Activated naive CD8-positive, alpha-beta T cell treated with anti-CD3 and anti-CD28 coated beads, Interleukin-2, amount 50 U/mL, for 24 hours (primary cell): ENCODE measurements at regions not wholly inside any gene's neighbourhood (a gene's known extent, or its start where the extent isn't known, plus 50 kb on each side); places are given as distances from the start of the nearest gene placed in this dataset.

Source experiments
- ATAC-seq: fragments of 150-1000 bp; cut with Tn5 transposase; one replicate; pipeline ENCODE4 v1.10.0; 2021
- DNase-seq: peaks from one replicate; pipeline ENCODE4 v3.0.0; 2021
- H3K27ac Mint-ChIP-seq: one replicate; pipeline ENCODE4 v1.8.0; 2021; ENCODE audit warnings: mild to moderate bottlenecking, mixed read lengths
- H3K27me3 Mint-ChIP-seq: one replicate; pipeline ENCODE4 v1.8.0; 2021; ENCODE audit warnings: mixed read lengths
- H3K36me3 Mint-ChIP-seq: one replicate; pipeline ENCODE4 v1.8.0; 2021; ENCODE audit warnings: low read depth, mixed read lengths
- H3K4me1 Mint-ChIP-seq: one replicate; pipeline ENCODE4 v1.8.0; 2021; ENCODE audit warnings: mixed read lengths
- H3K4me3 Mint-ChIP-seq: one replicate; pipeline ENCODE4 v1.8.0; 2021; ENCODE audit warnings: mild to moderate bottlenecking, moderate library complexity, mixed read lengths
- H3K9me3 Mint-ChIP-seq: one replicate; pipeline ENCODE4 v1.8.0; 2021; ENCODE audit warnings: mixed read lengths

DNA sequence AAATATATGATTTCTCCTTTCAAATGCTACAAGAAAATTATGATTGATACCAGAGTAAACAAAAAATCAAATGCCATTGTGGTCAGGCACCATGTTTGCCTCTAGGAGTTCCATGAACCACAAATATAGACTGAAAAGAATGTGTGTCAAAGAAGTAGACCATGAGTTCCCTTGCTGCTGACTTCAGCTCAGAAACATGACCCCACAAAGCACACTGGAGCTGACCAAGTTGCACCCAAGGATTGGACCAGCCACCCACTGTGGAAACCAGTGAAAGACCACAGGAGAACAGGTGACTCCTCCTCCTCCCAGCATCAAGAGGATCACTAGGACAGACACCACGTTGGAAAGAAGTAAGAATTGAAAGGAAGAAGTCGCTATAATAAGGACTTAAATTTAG lies 90.8 kb upstream of the TENT5A start:
- Mint-ChIP-seq H3K4me1 (no peaks in the 10 kb centered on the region), H3K27me3 (no peaks in the 10 kb centered on the region), H3K27ac (no peak overlapping the region), H3K4me3 (no peak overlapping the region), H3K9me3 (peaks cover 4% of the 10 kb centered on the region), H3K36me3 (no peaks in the 10 kb centered on the region)
- no peak for DNase-seq
- ATAC-seq, result no peak

DNA sequence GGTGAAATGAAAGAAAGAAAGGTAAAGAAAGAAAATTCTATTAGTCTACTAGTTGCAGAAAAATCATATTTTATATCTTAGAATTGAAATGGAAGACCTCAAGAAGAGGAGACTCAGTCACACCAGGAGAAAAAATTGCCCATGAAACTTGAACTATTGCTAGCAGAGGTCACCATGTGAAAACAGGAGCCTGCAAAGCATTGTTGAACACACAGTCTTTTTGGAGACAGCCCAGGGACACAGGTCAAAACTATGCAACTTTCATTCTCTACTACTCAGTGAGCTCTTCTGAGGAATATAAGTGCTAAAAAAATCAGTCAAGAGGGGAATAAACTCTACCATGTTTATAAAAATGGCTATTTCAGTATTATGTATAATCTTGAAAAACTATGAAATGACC lies 89.8 kb upstream of the TENT5A start:
- Mint-ChIP-seq H3K9me3 (peaks cover 7% of the 10 kb centered on the region), H3K4me3 (no peak overlapping the region), H3K27ac (no peak overlapping the region), H3K4me1 (no peaks in the 10 kb centered on the region), H3K36me3 (no peaks in the 10 kb centered on the region), H3K27me3 (peaks cover under 1% of the 10 kb centered on the region)
- ATAC-seq (no peak), DNase-seq (no peak)

DNA sequence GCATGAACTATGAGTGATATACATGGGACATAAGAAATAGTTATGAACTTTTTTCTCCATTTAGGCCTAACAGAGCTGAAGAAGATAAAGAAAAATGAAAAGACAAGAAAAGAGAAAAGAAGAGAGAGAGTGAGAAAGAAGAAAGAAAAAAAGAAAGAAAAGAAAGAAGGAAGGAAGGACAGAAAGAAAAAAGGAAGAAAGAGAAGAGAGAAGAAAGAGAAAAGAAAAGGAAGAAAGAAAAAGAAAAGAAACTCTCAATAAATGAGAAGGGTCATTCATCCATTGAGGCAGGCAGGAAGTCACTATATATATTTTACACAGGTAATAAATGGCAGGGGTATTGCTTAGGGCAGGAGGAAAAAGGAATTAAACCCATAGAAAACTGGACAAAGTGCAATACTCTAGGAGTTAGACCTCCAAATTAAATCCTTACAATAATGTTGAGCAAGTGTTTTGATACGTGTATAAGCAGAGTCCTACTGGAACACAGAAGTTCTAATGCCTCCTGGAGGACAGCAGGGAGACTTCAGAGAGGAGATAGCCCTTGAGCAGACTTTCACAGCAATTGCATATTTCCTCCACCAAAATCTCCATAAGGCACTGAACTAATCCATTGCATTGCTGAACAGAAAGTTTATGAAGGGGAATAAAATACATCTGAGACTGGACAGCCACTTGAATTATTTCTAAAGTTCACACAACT lies 86.4 kb upstream of the TENT5A start:
- ATAC-seq (no peak), DNase-seq (no peak)
- no peaks in the 10 kb centered on the region for H3K4me1 Mint-ChIP-seq
- no peak overlapping the region for H3K4me3 Mint-ChIP-seq
- no peak overlapping the region for H3K27ac Mint-ChIP-seq
- H3K9me3 Mint-ChIP-seq, result peaks cover 14% of the 10 kb centered on the region
- H3K27me3 Mint-ChIP-seq, result peaks cover 2% of the 10 kb centered on the region
- no peaks in the 10 kb centered on the region for H3K36me3 Mint-ChIP-seq

DNA sequence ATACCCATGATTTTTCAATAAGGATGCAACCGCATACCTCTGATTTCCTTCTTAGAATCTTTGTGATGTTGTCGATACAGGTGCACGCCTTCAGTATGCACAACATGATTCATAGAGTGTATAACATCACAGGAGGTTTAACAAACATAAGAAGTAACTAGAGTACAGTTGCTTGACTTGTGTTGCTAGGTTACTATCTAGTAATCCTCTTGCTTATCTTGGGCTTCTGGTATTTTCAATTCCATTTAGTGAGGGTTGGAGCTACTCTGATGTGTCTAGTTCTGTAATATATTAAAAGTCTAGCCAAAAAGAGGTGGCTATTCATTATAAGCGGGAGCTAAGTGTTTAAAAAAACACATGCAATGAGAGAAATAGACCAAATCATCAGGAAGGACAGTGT lies 85.5 kb upstream of the TENT5A start:
- Mint-ChIP-seq H3K27ac (no peak overlapping the region), H3K9me3 (peaks cover 14% of the 10 kb centered on the region), H3K27me3 (peaks cover 2% of the 10 kb centered on the region), H3K4me3 (no peak overlapping the region), H3K36me3 (no peaks in the 10 kb centered on the region), H3K4me1 (no peaks in the 10 kb centered on the region)
- no peak for DNase-seq
- no peak for ATAC-seq

DNA sequence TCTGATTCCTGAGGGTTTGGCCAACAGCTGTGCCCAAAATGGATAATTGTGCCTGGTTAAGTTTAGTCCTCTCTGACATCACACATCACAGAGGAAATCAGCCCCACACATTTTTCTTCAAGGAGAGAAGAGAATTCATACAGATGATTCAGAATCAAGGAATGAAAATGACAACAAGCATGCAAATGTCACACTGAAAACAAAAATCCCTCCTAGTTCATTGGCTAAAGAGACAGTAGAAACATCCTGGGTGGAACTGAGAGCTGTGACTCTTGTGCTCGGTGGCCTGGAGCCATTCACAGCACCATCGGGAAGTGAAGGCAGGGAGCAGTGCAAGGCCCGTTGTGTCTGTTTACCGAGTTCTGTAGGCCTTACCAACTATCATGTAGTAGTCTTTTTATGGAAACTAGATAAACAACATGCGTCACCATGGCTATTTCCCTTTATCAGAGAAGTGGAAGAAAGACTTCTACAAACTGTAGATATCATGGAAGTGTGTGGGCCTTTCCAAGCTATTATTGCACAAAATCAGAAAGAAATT lies 81.7 kb upstream of the TENT5A start:
- Mint-ChIP-seq H3K4me1 (no peaks in the 10 kb centered on the region), H3K36me3 (no peaks in the 10 kb centered on the region), H3K27me3 (peaks cover 2% of the 10 kb centered on the region), H3K9me3 (peaks cover 14% of the 10 kb centered on the region), H3K4me3 (no peak overlapping the region), H3K27ac (no peak overlapping the region)
- no peak for DNase-seq
- no peak for ATAC-seq

DNA sequence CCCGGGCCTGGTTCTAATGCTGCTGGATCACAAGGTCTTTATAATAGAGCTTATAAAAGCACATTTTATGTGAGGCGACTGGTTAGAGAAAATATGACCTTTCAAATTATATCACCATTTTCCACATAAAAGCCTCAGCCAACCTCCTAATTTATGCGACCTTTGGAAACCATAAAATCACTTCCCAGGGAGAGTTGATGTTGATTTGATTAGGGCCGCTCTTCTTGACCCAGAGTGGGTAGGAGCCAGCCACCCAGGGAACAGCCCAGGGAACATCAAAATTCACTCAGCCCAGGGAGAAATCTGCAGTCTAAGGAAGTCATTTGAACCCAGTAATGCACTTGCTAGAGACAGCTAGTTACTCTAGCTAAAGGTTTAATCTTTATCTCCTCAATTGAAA lies 79.8 kb upstream of the TENT5A start:
- Mint-ChIP-seq H3K27me3 (peaks cover 2% of the 10 kb centered on the region), H3K4me1 (no peaks in the 10 kb centered on the region), H3K36me3 (no peaks in the 10 kb centered on the region), H3K27ac (no peak overlapping the region), H3K9me3 (peaks cover 12% of the 10 kb centered on the region), H3K4me3 (no peak overlapping the region)
- ATAC-seq, result no peak
- DNase-seq, result no peak

DNA sequence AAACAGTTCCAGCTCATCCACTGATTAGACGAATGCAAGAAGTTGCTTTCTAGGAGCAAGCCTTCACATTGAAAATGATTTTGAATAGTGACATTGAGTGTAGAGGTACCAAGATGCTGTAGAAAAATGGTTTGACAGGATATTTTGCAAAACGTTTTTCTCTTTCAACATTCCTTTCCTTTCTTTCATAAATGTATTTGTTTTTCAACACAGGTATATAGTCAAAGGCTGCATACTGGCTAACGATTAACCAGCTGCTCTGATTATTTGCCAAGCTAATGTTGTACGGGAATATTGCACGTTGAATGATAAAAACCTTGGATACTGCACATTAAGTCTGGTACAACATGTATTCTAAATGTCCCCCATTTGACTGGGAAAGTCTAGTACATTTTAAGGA lies 78.8 kb upstream of the TENT5A start:
- Mint-ChIP-seq H3K27me3 (no peaks in the 10 kb centered on the region), H3K4me3 (no peak overlapping the region), H3K9me3 (peaks cover 16% of the 10 kb centered on the region), H3K36me3 (no peaks in the 10 kb centered on the region), H3K4me1 (no peaks in the 10 kb centered on the region), H3K27ac (no peak overlapping the region)
- ATAC-seq (no peak), DNase-seq (no peak)

DNA sequence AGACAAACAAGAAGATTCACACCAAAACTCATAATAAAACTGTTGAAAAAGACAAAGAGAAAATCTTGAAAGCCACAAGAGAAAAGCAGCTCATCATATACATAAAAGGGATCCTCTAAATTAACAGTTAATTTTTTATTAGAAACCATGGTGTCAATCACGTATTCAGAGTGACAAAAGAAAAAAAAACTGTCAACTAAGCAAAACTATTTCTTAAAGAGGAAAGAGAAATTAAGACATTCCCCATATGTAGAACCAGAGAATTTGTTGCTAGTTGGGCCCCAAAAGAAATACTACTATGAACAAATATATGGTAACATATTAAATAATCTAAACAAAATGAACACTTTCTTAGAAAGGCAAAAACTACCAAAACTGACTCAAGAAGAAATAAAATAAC lies 74.3 kb upstream of the TENT5A start:
- DNase-seq (no peak), ATAC-seq (no peak)
- Mint-ChIP-seq H3K9me3 (peaks cover 8% of the 10 kb centered on the region), H3K4me3 (no peak overlapping the region), H3K4me1 (no peaks in the 10 kb centered on the region), H3K27ac (no peak overlapping the region), H3K27me3 (no peaks in the 10 kb centered on the region), H3K36me3 (no peaks in the 10 kb centered on the region)

DNA sequence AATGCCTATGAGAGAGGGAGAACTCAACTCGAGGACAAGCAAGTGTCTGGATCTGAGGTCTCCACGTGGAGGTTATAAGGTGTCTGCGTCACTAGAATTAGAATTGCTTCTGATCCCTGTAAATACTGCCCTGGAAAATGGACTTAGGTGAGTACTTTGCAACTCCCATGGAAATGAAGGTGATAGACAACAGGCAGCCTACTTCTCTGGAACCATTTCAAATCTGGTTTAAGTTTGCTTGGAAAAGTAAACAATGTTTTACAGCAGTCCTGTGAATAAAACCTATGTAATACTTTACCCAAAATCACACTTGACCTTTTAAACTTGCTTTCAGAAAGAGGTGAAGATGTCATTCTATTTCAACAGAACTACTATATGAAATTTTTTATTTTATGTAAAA lies 70.1 kb upstream of the TENT5A start:
- DNase-seq (no peak), ATAC-seq (no peak)
- Mint-ChIP-seq H3K27me3 (no peaks in the 10 kb centered on the region), H3K36me3 (no peaks in the 10 kb centered on the region), H3K9me3 (peaks cover 8% of the 10 kb centered on the region), H3K27ac (no peak overlapping the region), H3K4me1 (peaks cover 11% of the 10 kb centered on the region), H3K4me3 (no peak overlapping the region)

DNA sequence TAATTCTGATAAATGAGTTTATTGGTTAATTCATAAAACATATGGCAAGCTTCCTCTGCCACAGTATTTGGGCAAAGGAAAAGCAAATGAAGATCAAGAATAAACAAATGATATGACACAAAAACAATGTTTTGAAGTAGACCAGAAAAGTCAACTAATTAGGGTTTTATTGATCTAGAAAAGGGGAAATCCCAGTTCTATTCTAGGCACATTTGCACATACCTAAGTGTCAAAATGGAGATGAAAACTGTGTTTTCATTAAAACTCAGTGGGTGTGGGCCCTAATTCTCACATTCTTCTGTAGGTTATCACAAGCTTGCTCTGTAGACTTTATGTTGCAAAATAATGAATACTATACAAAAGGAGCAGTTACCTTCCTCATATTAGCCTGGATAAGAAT lies 69.0 kb upstream of the TENT5A start:
- Mint-ChIP-seq H3K27me3 (no peaks in the 10 kb centered on the region), H3K27ac (no peak overlapping the region), H3K4me3 (no peak overlapping the region), H3K9me3 (peaks cover 3% of the 10 kb centered on the region), H3K4me1 (peaks cover 11% of the 10 kb centered on the region), H3K36me3 (no peaks in the 10 kb centered on the region)
- no peak for ATAC-seq
- DNase-seq, result no peak

DNA sequence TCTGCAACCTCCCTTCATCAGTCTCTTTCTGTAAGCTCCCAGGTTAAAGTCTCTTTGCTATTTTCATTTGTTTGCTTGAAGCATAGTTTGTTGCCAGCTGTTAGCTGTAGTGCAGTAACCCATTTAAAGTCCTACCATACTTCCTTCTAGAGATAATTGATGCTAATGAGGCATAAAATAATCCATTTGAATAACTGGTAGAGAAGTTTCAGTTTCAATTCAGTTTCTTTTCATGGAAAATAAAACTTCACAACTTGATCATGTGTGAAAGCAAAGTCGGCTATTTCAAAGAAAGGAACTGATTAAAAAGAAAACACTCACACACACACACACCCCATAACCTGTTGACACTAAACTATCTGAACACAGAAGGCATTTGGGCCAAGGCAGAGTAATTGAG lies 68.5 kb upstream of the TENT5A start:
- Mint-ChIP-seq H3K27me3 (no peaks in the 10 kb centered on the region), H3K4me3 (no peak overlapping the region), H3K4me1 (peaks cover 11% of the 10 kb centered on the region), H3K27ac (no peak overlapping the region), H3K36me3 (no peaks in the 10 kb centered on the region), H3K9me3 (no peaks in the 10 kb centered on the region)
- no peak for ATAC-seq
- DNase-seq, result no peak

DNA sequence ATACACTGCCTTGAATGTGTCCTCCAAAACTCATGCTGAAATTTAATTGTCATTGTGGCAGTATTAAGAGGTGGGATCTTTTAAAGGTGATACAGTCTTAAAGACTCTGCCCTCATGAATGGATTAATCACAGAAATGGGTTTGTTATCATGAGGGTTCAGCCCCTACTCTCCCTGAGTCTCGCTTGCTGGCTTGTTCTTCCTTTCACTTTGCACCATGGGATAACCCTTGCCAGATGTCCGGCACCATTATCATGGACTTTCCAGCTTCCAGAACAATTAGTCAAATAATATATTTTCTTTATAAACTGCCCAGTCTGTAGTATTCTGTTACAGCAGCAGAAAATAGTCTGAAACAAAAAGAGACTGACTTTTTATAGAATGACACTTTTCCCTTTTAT lies 67.9 kb upstream of the TENT5A start:
- ATAC-seq (no peak), DNase-seq (no peak)
- no peaks in the 10 kb centered on the region for H3K27me3 Mint-ChIP-seq
- no peaks in the 10 kb centered on the region for H3K36me3 Mint-ChIP-seq
- no peaks in the 10 kb centered on the region for H3K9me3 Mint-ChIP-seq
- no peak overlapping the region for H3K27ac Mint-ChIP-seq
- H3K4me1 Mint-ChIP-seq, result peaks cover 11% of the 10 kb centered on the region
- H3K4me3 Mint-ChIP-seq, result no peak overlapping the region

DNA sequence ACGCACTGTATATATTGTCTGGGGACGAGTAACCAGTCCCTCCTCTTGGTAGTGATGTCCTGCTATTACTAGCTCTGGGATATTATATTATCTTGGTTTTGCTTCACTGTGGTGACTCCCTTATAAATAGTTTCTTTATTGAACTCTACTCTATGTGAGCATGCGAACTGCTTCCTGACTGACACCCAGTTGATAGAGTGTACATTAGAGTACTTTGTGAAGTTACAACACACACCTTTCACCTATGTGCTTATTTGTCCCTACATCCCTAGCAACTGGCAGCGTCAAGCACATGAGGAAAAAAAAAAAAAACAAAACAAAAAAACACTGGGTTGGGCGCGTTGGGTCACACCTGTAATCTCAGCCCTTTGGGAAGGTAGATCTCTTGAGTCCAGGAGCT lies 67.3 kb upstream of the TENT5A start:
- Mint-ChIP-seq H3K4me3 (no peak overlapping the region), H3K36me3 (no peaks in the 10 kb centered on the region), H3K9me3 (no peaks in the 10 kb centered on the region), H3K27ac (no peak overlapping the region), H3K27me3 (no peaks in the 10 kb centered on the region), H3K4me1 (peaks cover 11% of the 10 kb centered on the region)
- no peak for DNase-seq
- ATAC-seq, result no peak

DNA sequence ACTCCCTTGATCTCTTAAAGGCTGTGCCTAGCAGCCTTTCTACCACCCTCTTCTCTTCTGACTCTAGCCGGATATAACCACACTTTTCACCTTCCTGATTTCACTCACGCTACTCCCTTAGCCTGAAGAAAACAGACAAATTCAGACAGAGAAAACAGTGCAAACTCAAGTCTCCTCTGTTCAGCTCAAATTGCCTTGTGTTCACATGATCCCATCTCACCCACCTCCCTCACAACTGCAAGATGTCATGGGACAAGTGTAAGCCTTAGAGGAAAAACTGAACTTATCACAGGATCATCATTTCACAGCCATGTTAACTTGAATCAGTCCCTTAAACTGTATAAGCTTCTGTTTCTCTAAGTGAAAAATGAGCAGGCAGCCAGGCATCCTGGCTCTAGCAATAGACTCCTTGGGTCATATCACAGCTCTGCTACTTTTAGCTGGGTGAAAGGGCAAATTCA lies 66.5 kb upstream of the TENT5A start:
- Mint-ChIP-seq H3K27me3 (peaks cover under 1% of the 10 kb centered on the region), H3K4me3 (no peak overlapping the region), H3K4me1 (peaks cover 11% of the 10 kb centered on the region), H3K36me3 (no peaks in the 10 kb centered on the region), H3K9me3 (no peaks in the 10 kb centered on the region), H3K27ac (no peak overlapping the region)
- DNase-seq (no peak), ATAC-seq (no peak)

DNA sequence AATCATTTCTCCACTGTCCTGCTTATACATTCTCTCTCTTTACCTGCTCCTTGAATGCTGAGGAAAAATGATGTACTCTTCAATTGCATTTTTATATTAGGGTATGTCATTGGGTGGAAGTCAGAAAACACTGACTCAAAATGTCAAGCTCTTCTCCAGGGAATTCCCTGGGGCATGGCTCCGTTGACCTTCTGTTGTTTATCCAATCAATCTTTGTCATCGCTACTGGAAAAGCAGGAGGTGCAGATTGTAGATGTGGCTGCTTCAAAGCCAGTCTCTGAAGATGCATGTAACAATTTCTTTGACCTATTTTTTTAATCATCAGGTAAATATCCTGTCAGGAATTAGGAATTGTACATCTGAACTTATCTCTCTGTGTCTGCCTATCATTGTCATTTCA lies 63.9 kb upstream of the TENT5A start:
- Mint-ChIP-seq H3K27ac (no peak overlapping the region), H3K36me3 (no peaks in the 10 kb centered on the region), H3K27me3 (peaks cover 2% of the 10 kb centered on the region), H3K9me3 (no peaks in the 10 kb centered on the region), H3K4me3 (no peak overlapping the region), H3K4me1 (peaks cover 13% of the 10 kb centered on the region)
- ATAC-seq (no peak), DNase-seq (no peak)
